ENCODE measurements at regions not wholly inside any gene's neighbourhood (a gene's known extent, or its start where the extent isn't known, plus 50 kb on each side); places are given as distances from the start of the nearest gene placed in this dataset.

DNA sequence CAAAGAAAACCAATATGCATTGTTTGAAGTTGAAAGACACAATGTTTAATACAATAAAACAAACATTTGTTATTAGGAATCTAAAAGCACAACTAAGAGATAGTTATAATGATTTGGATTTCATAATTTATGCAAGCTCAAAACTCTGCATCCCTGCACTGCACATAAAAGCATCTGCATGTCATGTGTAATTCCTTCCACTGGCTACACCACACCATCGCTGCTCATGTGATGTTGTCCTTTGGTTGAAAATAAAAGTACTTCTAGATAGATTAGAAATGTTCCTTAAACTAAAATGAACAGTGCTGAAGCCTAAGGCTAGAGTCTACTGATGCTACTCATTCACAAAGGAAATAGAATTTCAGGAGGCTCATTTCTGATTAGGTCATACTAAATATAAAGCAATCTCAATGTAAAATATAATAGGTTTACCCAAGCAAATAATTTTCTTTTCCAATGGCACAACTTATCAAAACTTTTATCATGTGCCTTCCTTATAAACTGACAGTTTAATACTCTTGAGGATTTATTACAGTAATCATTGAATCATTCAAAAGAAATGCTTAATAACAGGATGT is 130.8 kb upstream of the DKK2 start:
- DNase-seq = no peak

DNA sequence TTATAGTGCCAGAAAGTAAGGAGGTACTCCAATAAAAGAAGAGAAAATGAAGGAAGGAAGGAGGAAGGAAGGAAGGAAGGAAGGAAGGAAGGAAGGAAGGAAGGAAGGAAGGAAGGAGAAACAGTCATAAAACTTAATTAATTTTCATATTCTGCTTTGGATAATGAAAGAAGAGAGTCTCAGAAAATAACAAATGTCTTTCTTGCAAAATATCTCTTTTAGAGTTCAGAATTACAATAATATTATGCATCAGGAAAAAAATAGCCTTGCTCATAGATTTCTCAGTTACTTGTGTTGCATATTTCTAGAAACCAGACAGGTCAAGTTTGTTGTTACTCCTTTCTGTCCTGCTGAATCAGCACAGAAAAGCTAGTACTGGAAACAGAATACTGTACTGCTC is 130.1 kb upstream of the DKK2 start:
- DNase-seq = no peak

DNA sequence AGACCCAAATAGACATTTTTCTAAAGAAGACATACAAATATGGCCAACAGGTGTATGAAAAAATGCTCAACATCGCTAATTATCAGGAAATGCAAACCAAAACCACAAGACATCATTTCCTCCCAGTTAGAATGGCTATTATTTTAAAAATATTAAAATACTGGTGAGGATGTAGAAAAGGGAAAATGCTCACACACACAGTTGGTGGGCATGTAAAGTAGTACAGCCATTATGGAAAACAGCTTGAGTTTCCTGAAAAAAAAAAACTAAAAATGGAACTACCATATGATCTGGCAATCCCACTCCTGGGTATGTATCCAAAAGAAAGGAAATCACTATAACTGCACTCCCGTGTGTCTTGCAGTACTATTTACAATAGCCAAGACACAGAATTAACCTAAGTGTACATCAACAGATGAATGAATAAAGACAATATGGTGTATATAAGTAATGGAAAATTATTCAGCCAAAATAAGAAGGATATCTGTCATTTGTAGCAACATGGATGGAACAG is 128.9 kb upstream of the DKK2 start:
- DNase-seq = no peak

DNA sequence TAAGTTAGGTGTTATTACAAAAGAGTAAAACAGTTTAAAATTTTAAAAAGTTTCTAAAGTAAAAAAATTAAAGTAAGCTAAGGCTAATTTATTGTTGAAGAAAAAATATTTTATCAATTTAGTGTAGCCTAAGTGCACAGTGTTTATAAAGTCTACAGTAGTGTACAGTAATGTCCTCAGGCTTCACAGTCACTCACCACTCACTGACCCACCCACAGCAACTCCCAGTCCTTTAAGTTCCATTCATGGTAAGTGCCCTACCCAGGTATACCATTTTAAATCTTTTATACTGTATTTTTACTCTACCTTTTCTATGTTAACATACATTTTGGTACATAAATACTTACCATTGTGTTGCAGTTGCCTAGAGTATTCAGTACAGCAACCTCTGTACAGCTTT is 120.3 kb upstream of the DKK2 start:
- no peak for DNase-seq

DNA sequence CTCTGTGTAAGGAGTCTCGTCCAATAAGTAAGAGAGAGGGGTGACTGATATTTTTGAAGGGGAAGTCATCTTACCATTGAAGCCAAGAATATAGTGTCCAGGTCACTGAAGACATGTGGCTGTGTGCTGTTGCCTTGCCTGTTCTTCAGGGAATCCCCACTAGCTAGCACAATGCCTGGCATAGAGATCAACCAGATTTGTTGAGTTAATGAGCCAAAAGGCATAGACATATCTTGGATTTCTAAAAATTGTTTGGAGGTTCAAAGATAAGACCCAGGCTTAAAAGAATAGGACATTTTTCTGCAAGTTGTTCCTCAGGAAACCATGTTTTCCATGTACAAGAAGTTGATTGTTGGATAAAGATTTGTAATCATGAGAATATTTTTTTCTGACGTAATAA is 119.3 kb upstream of the DKK2 start:
- DNase-seq = no peak

DNA sequence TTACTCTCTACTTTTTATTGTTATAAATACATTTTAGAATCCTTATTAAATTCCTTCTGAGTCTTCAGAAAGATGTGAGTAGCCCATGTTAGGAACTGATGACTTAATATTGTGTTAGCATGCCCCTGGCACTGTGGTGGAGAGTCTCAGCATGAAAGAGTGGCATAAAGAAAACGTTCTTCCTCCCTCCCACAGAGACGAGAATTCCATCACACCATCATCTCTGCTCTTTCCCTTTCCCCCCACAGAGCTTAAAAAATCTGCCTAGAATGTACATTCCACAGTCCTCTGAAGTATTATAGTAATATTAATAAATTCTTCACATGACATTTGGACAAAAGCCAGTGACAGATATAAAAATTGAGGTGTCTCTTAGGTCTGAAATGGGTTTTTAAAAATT is 117.8 kb upstream of the DKK2 start:
- no peak for DNase-seq

DNA sequence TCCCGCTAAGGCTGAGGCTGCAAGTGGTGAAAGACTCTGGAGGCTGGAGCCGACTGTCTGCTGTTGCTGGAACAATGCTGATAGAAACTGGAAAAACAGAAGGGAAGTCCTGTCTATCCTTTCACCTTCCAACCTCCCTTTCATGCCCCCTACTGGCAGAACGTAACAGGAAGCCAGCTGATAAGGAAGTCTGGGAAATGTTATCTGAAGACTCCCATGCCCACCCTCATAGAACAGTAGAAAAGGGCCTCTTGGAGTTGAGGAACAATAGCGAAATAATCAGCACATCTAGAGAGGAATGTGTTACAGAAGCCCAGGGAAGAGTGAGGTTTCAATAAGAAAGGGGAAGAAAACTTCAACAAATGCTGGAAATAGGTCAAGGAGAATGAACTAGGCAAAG is 117.1 kb upstream of the DKK2 start:
- no peak for DNase-seq

DNA sequence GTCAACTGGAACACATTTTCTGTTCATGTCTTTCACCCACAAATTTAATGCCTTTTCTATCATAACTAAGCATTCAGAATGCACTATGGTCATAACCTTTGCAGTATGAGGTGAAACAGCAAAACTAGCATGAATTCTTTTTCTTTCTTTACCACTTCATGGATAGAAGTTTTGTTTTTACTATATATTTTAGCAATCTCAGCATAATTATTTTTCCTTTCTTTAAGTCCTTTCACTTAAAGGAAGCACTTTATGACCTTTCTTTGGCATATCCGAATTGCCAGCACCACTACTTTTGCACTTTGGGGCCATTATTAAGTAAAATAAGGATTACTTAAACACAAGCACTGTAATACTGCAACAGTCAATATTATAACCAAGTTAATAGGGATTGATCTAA is 115.1 kb upstream of the DKK2 start:
- DNase-seq = no peak

DNA sequence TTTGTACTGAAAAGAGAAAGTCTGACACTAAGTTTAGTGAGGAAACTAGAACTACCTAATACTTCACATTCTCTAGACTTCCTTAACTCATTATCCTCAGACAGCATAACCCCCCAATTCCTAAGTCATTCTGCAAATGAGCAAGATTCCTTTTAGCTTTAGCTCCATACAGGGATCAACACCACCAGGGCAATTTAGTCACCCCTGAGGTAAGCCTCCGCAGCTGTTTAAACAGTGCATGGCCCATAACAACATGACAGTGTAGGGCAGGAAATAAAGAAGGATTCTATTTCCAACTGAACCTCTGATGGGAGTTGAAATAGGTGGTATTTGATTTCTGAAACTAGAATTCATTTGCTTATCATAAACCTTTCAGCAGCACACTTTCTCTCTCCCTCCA is 112.8 kb upstream of the DKK2 start:
- no peak for DNase-seq

DNA sequence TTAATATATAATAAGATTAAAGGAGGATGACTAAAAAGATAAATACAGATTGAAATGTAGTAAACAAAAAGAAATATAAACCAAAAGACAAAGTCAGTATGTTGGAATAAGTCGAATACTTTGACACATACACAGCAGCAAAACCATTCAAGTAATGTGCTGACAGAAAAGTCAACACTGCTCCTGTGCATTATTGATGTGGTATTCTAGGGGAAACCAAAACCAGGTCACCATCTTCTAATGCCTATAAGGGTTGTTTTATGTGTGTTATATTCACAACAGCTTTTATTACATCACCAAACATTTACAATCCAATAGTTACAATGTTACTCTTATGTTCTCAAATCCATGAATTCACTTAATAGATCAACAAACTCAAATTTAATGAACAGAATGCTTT is 111.8 kb upstream of the DKK2 start:
- no peak for DNase-seq

DNA sequence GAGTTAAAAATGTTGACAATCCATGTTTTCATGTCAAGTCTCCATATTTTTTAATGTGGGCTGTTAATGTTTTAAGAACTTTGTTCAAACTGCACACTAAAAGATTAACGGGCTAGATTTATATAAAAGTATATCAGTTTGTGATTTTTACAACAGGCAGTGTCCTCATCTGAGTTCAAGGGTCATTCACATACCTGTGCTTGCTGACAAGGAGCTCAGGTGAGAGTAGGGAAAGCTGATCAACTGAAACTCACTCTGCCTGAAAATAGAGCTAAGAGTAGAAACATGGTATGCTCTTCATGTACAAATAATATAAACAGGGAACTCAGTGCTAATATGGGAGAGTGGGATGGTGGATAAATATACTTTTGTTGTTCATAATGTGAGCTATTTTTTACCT is 102.3 kb upstream of the DKK2 start:
- DNase-seq = no peak

DNA sequence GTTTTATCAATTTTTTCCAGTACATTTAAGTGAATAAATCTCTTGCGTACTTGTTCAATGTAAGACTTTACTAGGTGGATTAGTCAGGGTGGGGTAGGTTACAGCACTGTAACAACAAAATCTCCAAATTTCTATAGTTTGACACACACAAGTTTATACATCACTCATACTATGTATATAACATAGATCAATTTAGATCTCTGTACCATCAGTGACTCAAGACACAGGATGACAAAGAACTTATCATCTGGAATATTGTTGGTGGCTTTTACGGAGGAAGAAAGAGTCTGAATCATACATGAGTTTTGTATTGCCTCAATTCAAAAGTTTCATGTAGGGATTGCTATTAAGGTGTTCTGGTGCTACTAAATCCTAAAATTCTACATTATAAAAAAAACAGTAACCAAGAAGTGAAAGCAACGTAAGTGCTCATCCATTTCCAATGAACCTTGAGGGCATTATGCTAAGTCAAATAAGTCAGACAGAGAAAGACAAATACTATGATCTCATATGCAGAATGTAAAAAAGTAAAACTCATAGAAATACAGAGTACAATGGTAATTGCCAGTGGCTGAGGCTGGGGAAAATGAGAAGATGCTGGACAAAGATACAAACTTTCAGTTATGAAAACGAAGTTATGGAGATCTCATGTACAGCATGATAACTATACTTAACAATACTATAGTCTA is 98.0 kb upstream of the DKK2 start:
- no peak for DNase-seq

DNA sequence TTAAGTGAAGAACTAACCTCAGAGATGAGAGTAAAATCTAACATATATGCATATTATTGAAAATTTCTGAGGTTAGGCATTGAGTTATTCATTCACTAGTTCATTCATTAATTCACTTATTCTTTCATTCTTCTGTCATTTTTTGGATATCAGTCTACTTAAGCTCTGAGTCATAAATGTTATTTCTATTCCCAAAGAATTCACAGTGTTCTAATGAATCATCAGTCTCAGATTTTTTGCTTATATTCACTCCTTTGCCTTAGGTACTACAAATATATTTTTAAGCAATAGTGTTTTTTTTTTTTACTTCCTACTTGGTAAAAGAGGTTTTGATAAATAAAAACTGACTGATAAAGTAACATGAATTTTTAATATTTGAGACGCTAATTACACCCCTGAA is 95.2 kb upstream of the DKK2 start:
- DNase-seq = no peak

DNA sequence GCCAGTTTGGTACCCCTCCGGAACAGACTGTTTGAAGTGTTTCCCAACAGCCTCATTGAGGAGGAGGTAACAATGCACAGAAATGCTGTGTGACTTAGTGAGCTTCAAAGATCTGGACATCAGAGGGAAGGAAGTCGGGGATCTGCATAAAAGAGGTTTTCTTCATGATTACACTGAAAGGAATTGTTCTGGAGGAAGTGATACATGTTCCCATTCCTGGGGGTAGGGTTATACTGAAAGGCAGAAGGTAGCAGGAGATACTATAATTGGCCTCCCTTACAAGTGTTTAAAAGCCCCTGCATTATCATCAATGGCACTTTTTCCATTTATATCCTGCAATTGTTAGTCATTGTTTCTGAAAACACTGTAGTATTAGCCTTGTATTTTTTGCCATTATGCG is 94.0 kb upstream of the DKK2 start:
- no peak for DNase-seq

DNA sequence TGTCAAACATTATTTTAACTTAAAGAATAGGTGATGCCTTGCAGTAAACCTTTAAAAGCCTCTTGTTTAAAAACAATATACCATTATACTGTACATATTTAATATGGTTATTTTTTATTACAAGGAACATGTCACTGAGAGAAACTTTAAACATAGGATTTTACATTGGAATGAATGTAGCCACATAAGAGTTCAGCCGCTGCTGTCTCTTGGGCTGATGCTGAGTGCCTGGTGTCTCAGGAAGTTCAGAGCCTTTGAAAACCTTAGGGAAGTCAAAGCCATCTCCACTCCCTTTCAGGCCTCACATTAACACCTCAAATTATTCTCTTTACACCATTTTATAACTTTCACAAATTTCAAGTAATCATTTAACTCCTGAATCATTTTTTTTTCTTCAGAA is 93.5 kb upstream of the DKK2 start:
- DNase-seq = no peak

DNA sequence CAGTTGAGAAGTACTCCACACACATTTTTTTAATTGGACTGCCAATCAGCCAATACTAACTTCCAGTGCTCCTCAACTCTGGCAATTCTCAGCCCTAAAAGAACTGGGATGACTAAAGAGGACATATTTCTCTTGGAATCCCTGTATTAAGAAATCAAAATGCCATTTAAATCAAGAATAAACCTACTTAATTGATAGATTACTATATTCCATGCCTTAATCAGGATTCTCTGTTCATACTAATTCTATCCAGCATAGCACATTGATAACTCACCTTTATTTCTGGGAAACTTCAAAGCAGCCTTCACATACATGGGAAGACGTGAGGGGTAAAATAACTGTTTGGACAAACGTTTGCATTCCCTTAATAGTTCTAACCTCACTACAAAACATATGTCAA is 93.0 kb upstream of the DKK2 start:
- no peak for DNase-seq

DNA sequence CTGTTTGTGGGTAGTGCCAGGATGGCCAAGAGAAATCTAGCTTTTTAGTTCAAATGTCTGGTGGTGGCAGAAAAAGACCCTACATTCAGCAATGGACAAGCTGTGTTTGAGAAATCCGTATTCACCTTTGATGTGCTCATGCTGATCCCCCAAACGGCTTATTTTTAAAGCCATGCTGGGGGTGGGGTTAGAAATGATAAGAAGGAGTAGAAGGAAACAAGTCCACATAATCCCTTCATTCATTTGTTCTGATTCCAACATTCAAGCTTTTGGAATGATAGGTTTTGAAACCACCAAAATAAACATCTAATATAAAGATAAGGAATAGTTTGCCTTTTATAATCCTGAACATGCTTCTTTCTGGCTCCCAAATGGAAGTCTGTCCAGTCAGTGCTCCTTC is 92.0 kb upstream of the DKK2 start:
- DNase-seq = no peak

DNA sequence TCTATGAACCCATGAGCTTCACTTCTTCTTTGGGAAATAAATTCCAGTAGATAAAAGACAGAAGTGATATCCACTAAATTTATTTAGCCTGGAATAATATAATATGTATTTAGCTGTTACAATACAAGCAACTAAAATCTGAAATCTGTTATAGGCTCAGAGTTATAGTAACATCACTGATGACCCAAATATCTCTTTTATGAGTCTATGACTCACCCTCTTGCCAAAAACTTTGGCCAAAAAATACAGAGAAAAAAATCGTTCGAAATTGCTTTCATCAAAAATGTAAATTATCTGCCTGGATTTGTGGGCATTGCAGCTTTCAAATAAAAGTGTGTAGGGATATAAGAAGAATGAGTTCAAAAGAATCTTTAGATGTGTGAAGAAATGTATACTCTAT is 89.4 kb upstream of the DKK2 start:
- DNase-seq = no peak

DNA sequence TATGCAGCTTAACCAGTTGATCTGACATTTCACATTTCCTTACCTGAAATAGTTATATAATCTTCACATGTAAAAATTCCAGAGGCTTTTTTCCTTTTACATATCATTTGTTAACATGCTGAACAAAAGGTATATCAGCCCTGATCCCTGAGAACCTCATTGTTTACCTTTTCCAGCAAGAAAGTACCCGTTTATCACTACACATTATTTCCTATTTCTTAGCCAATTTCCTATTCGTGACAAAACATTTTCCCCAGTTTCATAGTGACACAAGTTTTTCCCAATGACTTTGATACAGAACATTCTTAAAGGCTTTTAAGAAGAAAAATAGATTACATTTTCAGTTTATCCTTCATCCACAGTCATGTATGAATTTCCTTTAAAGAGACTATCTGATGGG is 86.6 kb upstream of the DKK2 start:
- DNase-seq = no peak

DNA sequence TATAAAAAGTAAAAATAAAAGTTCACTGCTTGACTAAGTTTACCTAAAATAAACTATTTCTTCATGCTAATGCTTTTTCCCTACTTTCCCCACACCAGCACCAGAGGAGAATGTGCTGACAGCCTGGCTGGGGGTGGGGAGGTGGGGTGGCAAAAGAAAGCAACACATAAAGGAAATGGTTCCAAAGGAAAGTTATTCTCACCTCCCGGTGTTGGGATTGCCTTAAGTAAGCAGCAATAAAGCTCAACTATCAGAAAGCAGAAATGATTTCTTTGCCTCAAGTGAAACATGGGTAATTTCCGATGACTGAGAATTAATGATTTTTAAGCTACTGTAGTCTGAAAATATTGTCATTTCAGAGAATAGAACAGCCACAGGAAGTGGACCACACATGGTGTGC is 84.5 kb upstream of the DKK2 start:
- DNase-seq = no peak

DNA sequence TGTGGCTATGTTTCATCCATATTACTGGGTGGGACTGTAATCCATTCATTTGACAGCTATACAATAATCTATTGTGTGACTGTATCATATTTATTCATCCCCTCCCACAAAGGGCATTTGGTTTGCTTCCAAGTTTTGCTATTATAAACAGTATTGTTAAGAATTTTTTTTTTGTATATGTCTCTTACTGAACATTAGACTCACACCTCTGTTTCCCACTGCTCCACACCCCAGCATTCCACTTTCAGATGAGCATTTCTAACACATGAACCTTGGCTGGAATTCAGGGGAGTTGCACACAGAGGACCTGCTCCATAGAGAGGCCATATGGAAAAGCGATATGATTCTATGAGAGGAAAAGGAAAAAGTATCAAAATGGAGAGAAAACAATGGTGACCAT is 81.6 kb upstream of the DKK2 start:
- DNase-seq = no peak

DNA sequence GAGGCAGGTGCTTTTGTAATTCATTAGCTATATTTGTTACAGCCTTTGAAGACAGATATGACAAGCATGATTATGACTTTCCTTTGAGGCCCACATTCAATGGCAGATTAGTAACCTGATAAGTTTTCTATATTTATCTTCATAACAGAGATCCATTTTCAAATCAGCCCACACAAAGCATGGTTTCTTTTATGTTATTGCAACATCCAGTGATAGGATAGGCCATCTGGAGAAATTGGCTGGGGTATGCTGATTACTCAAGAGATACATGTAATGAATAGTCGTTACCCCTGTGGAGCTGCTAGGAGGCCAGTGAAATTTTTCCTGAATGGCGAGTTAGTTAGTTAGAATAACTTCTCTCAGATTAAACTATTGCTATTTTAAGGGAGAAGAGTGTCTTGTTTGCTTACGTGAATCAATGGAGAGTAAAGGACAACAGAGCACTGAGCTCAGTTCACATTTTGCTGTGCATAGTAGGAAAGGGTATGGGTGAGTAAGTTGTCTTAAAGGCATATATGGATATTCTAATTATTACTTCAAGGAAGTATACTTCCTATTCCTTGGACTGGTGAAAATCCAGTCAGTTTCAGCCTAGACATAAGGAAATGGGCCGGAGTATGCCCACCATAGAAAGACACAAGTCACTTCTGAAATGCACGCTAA is 79.2 kb upstream of the DKK2 start:
- DNase-seq = no peak

DNA sequence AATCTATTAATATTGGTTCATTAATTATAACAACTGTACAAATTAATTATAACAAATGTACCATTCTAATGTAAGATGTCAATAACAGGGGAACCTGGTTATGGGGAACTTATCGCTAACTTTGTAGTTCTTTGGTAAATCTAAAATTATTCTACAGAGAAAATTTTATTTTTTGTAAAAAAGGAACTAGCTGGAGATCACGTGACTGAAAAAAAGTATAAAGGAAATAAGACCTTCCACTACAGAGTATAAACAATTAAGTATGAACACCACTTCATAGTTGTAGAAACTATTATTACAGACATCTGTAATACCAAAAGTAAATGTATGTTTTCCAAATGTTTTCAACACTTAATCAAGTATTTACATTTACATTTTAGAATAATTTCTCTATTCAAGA is 77.9 kb upstream of the DKK2 start:
- no peak for DNase-seq

Data from amygdala (tissue), 56 donors.